ENCODE measurements at regions not wholly inside any gene's neighbourhood (a gene's known extent, or its start where the extent isn't known, plus 50 kb on each side); places are given as distances from the start of the nearest gene placed in this dataset.

DNA sequence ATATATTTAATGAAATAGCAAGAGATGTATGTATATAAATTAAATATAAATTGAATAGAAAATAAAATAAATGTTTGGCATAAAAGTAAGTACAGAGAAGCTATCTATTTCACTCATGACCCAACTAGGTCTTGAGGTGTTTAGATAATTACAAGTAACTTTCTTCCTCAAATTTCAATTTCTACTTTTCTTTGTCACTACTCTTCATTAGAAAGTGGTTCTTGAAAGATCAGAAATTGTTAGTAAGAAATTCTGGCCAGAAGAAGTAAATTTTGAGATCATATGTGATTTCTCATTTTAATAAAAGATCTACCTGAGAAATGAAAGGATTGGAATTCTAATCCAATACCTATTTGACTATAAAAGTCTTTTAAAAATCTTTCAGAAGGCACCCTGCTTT lies 126.9 kb downstream of the BTC start:
- Histone ChIP-seq H2BK5ac (ENCODE audit: low read depth, low read length, poor library complexity) (no peak overlapping the region), H3K79me2 (ENCODE audit: control insufficient read depth, insufficient read depth, low read length, poor library complexity) (no peaks in the 10 kb centered on the region), H3K4me1 (ENCODE audit: control insufficient read depth in 1 of 2, insufficient read depth in 2 of 2, low read length in 2 of 2) (no peaks in the 10 kb centered on the region), H4K12ac (ENCODE audit: low read depth, low read length) (no peak overlapping the region), H3K79me1 (ENCODE audit: low read length) (no peaks in the 10 kb centered on the region), H3K4me3 (ENCODE audit: low read depth, low read length) (no peak overlapping the region), H3K9ac (ENCODE audit: low read length) (no peak overlapping the region), H3K14ac (ENCODE audit: low read length) (no peak overlapping the region), H3K27me3 (ENCODE audit: insufficient read depth, low read length) (no peaks in the 10 kb centered on the region), H3K27ac (ENCODE audit: low read depth, low read length) (no peak overlapping the region), H3K18ac (ENCODE audit: low read length) (no peak overlapping the region), H2AFZ (ENCODE audit: insufficient read depth, low read length, poor library complexity) (no peak overlapping the region), H4K91ac (ENCODE audit: low read depth, low read length) (no peak overlapping the region), H3K4me2 (ENCODE audit: low read length) (no peak overlapping the region), H2AK5ac (ENCODE audit: low read length) (no peak overlapping the region), H3K9me3 (ENCODE audit: insufficient read depth, low read depth, low read length) (no peaks in the 10 kb centered on the region), H2BK120ac (ENCODE audit: insufficient read depth, low read length, poor library complexity) (no peak overlapping the region), H3K23ac (ENCODE audit: low read length) (no peak overlapping the region), H3K36me3 (ENCODE audit: control insufficient read depth in 1 of 2, insufficient read depth in 2 of 2, low read length in 2 of 2) (no peaks in the 10 kb centered on the region), H4K8ac (ENCODE audit: low read depth, low read length) (no peak overlapping the region), H3K4ac (ENCODE audit: low read depth, low read length) (no peak overlapping the region), H2BK12ac (ENCODE audit: low read length) (no peak overlapping the region)
- no peak for DNase-seq

DNA sequence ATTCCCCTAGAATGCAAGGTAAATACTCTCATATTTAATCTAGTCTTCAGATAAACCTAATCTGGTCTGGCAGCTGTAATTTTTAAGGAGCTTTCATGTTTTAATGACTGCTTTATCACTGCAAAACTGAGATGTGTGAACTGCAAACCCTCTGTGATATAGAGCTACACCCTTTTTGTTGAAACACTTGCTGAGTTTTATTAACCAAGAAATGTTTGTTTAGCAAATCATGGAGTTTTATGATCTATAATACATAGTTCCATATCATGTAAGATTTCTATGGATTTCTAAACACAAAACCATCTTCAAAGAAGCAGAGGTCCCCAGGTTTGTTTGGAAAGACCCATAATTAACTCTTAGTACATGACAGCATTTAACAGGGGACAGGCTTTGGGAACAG lies 126.4 kb downstream of the BTC start:
- Histone ChIP-seq H3K9me3 (ENCODE audit: insufficient read depth, low read depth, low read length) (no peaks in the 10 kb centered on the region), H3K4me3 (ENCODE audit: low read depth, low read length) (no peak overlapping the region), H3K9ac (ENCODE audit: low read length) (no peak overlapping the region), H3K27me3 (ENCODE audit: insufficient read depth, low read length) (no peaks in the 10 kb centered on the region), H3K27ac (ENCODE audit: low read depth, low read length) (no peak overlapping the region), H2BK5ac (ENCODE audit: low read depth, low read length, poor library complexity) (no peak overlapping the region), H4K91ac (ENCODE audit: low read depth, low read length) (no peak overlapping the region), H2AK5ac (ENCODE audit: low read length) (no peak overlapping the region), H3K4me1 (ENCODE audit: control insufficient read depth in 1 of 2, insufficient read depth in 2 of 2, low read length in 2 of 2) (no peaks in the 10 kb centered on the region), H3K14ac (ENCODE audit: low read length) (no peak overlapping the region), H2BK12ac (ENCODE audit: low read length) (no peak overlapping the region), H3K4me2 (ENCODE audit: low read length) (no peak overlapping the region), H3K23ac (ENCODE audit: low read length) (no peak overlapping the region), H3K36me3 (ENCODE audit: control insufficient read depth in 1 of 2, insufficient read depth in 2 of 2, low read length in 2 of 2) (no peaks in the 10 kb centered on the region), H4K8ac (ENCODE audit: low read depth, low read length) (no peak overlapping the region), H4K12ac (ENCODE audit: low read depth, low read length) (no peak overlapping the region), H3K4ac (ENCODE audit: low read depth, low read length) (no peak overlapping the region), H3K18ac (ENCODE audit: low read length) (no peak overlapping the region), H2AFZ (ENCODE audit: insufficient read depth, low read length, poor library complexity) (no peak overlapping the region), H3K79me1 (ENCODE audit: low read length) (no peaks in the 10 kb centered on the region), H3K79me2 (ENCODE audit: control insufficient read depth, insufficient read depth, low read length, poor library complexity) (no peaks in the 10 kb centered on the region), H2BK120ac (ENCODE audit: insufficient read depth, low read length, poor library complexity) (no peak overlapping the region)
- DNase-seq, result no peak

DNA sequence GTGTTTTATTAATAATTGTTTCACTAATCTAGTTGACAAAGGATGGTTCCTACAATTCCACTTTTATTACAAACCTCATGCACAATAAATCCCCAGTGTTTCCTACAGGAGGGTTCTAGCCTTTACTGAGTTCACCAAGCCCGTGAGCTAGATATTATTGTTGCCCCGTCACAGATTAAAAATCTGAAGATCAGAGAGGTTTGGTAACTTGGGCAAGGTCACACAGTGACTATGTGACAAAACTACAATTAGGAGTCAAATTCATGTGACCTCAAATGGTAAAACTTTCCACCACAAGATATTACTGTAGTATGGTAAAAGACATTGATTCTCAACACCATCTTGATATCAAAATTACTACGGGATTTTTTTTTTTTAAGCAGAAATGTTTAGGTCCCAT lies 124.6 kb downstream of the BTC start:
- Histone ChIP-seq H4K12ac (ENCODE audit: low read depth, low read length) (no peak overlapping the region), H4K91ac (ENCODE audit: low read depth, low read length) (no peak overlapping the region), H3K4me3 (ENCODE audit: low read depth, low read length) (no peak overlapping the region), H3K79me2 (ENCODE audit: control insufficient read depth, insufficient read depth, low read length, poor library complexity) (no peaks in the 10 kb centered on the region), H3K23ac (ENCODE audit: low read length) (no peak overlapping the region), H3K4ac (ENCODE audit: low read depth, low read length) (no peak overlapping the region), H3K9me3 (ENCODE audit: insufficient read depth, low read depth, low read length) (no peaks in the 10 kb centered on the region), H2BK120ac (ENCODE audit: insufficient read depth, low read length, poor library complexity) (no peak overlapping the region), H3K9ac (ENCODE audit: low read length) (no peak overlapping the region), H3K18ac (ENCODE audit: low read length) (no peak overlapping the region), H3K14ac (ENCODE audit: low read length) (no peak overlapping the region), H3K4me2 (ENCODE audit: low read length) (no peak overlapping the region), H3K79me1 (ENCODE audit: low read length) (no peaks in the 10 kb centered on the region), H3K27ac (ENCODE audit: low read depth, low read length) (no peak overlapping the region), H2AK5ac (ENCODE audit: low read length) (no peak overlapping the region), H2BK12ac (ENCODE audit: low read length) (no peak overlapping the region), H2BK5ac (ENCODE audit: low read depth, low read length, poor library complexity) (no peak overlapping the region), H4K8ac (ENCODE audit: low read depth, low read length) (no peak overlapping the region), H3K36me3 (ENCODE audit: control insufficient read depth in 1 of 2, insufficient read depth in 2 of 2, low read length in 2 of 2) (no peaks in the 10 kb centered on the region), H3K27me3 (ENCODE audit: insufficient read depth, low read length) (no peaks in the 10 kb centered on the region), H2AFZ (ENCODE audit: insufficient read depth, low read length, poor library complexity) (no peak overlapping the region), H3K4me1 (ENCODE audit: control insufficient read depth in 1 of 2, insufficient read depth in 2 of 2, low read length in 2 of 2) (no peaks in the 10 kb centered on the region)
- WGBS (ENCODE audit: extremely low coverage, insufficient coverage, insufficient read length), result no CpG with 5 or more reads among the region's 3 CpGs
- no peak for DNase-seq

DNA sequence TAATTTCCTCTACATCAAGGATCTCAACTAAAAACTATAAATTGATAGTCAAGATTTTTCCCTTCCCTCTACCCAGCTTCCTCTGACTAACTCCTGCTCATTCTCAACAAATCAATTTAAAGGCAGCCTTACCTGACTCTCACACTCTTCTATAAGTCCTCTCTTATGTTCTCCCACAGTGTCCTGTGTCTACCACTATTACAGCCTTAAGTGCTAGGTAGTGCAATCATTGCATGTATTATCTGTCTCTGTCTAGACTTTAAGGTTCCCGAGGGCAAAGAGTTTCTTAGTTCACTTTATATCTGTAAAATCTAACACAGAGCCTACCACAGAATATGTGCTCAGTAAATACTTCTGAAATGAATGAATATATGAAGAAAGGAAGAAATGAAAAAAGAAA lies 123.7 kb downstream of the BTC start:
- no peak overlapping the region for H2BK12ac ChIP-seq (ENCODE audit: low read length)
- no peak overlapping the region for H3K4me3 ChIP-seq (ENCODE audit: low read depth, low read length)
- H3K4ac ChIP-seq (ENCODE audit: low read depth, low read length), result no peak overlapping the region
- no peaks in the 10 kb centered on the region for H3K79me2 ChIP-seq (ENCODE audit: control insufficient read depth, insufficient read depth, low read length, poor library complexity)
- no peak overlapping the region for H2AFZ ChIP-seq (ENCODE audit: insufficient read depth, low read length, poor library complexity)
- H4K91ac ChIP-seq (ENCODE audit: low read depth, low read length), result no peak overlapping the region
- no peak overlapping the region for H3K4me2 ChIP-seq (ENCODE audit: low read length)
- H3K4me1 ChIP-seq (ENCODE audit: control insufficient read depth in 1 of 2, insufficient read depth in 2 of 2, low read length in 2 of 2), result no peaks in the 10 kb centered on the region
- peak in 1 of 2 donors; percentile 11 for DNase-seq
- no peaks in the 10 kb centered on the region for H3K9me3 ChIP-seq (ENCODE audit: insufficient read depth, low read depth, low read length)
- H3K36me3 ChIP-seq (ENCODE audit: control insufficient read depth in 1 of 2, insufficient read depth in 2 of 2, low read length in 2 of 2), result no peaks in the 10 kb centered on the region
- H4K8ac ChIP-seq (ENCODE audit: low read depth, low read length), result no peak overlapping the region
- H2AK5ac ChIP-seq (ENCODE audit: low read length), result no peak overlapping the region
- no peak overlapping the region for H3K18ac ChIP-seq (ENCODE audit: low read length)
- no peak overlapping the region for H4K12ac ChIP-seq (ENCODE audit: low read depth, low read length)
- no peak overlapping the region for H3K27ac ChIP-seq (ENCODE audit: low read depth, low read length)
- WGBS (ENCODE audit: extremely low coverage, insufficient coverage, insufficient read length), result no CpG with 5 or more reads among the region's 1 CpG
- peaks cover 1% of the 10 kb centered on the region for H3K79me1 ChIP-seq (ENCODE audit: low read length)
- no peak overlapping the region for H3K9ac ChIP-seq (ENCODE audit: low read length)
- no peak overlapping the region for H2BK120ac ChIP-seq (ENCODE audit: insufficient read depth, low read length, poor library complexity)
- H2BK5ac ChIP-seq (ENCODE audit: low read depth, low read length, poor library complexity), result no peak overlapping the region
- no peak overlapping the region for H3K23ac ChIP-seq (ENCODE audit: low read length)
- no peak overlapping the region for H3K14ac ChIP-seq (ENCODE audit: low read length)
- H3K27me3 ChIP-seq (ENCODE audit: insufficient read depth, low read length), result no peaks in the 10 kb centered on the region

Measured in trophoblast cell (in vitro differentiated cells and primary cell).